22Rv1 (cell line): ENCODE measurements at regions not wholly inside any gene's neighbourhood (a gene's known extent, or its start where the extent isn't known, plus 50 kb on each side); places are given as distances from the start of the nearest gene placed in this dataset.

Experiments
- ZFX ChIP-seq: fragments of 450-650 bp; IDR thresholded peaks from 2 replicates; pipeline ENCODE4 v1.6.1; 2017; ENCODE audit warnings: antibody characterized with exemption, borderline replicate concordance
- TF ChIP-seq, protein P1 (sequence below): fragments of 450-650 bp; IDR thresholded peaks from 2 replicates; pipeline ENCODE4 v1.5.1; 2017; ENCODE audit warnings: mild to moderate bottlenecking

DNA sequence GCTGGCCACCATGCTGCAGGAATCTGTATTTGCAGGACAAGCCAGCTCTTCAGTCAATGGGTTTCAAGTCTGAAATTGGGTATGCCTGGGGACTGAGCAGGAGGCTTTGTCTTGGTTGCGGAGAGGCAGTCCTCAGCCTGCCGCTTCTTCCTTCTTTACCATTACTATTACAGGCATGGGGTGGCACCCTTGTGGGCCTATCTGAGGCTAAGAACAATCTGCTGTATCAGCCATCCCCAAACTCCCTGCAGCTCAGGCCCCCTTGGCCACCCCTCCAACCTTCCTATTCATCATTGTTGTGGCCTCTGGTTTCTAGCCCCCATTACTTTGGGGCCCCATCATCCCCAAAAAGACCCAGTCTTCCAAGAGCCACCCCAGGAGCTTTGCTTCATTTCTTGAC lies 289.2 kb upstream of the FOXQ1 start:
- TF ChIP-seq, protein P1, sequence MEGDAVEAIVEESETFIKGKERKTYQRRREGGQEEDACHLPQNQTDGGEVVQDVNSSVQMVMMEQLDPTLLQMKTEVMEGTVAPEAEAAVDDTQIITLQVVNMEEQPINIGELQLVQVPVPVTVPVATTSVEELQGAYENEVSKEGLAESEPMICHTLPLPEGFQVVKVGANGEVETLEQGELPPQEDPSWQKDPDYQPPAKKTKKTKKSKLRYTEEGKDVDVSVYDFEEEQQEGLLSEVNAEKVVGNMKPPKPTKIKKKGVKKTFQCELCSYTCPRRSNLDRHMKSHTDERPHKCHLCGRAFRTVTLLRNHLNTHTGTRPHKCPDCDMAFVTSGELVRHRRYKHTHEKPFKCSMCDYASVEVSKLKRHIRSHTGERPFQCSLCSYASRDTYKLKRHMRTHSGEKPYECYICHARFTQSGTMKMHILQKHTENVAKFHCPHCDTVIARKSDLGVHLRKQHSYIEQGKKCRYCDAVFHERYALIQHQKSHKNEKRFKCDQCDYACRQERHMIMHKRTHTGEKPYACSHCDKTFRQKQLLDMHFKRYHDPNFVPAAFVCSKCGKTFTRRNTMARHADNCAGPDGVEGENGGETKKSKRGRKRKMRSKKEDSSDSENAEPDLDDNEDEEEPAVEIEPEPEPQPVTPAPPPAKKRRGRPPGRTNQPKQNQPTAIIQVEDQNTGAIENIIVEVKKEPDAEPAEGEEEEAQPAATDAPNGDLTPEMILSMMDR = no peak
- TF ChIP-seq ZFX = no peak
